Ovary (tissue), 3 donors: ENCODE measurements at regions not wholly inside any gene's neighbourhood (a gene's known extent, or its start where the extent isn't known, plus 50 kb on each side); places are given as distances from the start of the nearest gene placed in this dataset.

Experiments used
- CTCF ChIP-seq, 3 donors: fragments of 450-650 bp in 2 of 3; fragments of 200-600 bp in 1 of 3; IDR thresholded peaks; one replicate each; pipeline versions ENCODE4 v1.5.1 to v1.8.0; 2016 to 2022; ENCODE audit warnings: antibody characterized with exemption in 3 of 3, mild to moderate bottlenecking in 1 of 3
- POLR2A ChIP-seq: fragments of 450-650 bp; IDR thresholded peaks from one replicate; pipeline ENCODE4 v1.6.1; 2017; ENCODE audit warnings: antibody characterized with exemption, mild to moderate bottlenecking, moderate library complexity
- donor health status: DM: no; HTN: no; CAD: no.

- no peak for TF ChIP-seq CTCF (IDR thresholded peaks at IDR 0.05)
- no peak for TF ChIP-seq POLR2A
These were observed 1127.4 kb downstream of the NCAM2 start for GRCh38 chr21:22125581-22125980.
